K562 (cell line): ENCODE measurements at regions not wholly inside any gene's neighbourhood (a gene's known extent, or its start where the extent isn't known, plus 50 kb on each side); places are given as distances from the start of the nearest gene placed in this dataset.

ENCODE experiments used
- ATF7 ChIP-seq: fragments of 450-650 bp; IDR thresholded peaks from 2 replicates; pipeline ENCODE4 v1.7.1; 2014; ENCODE audit warnings: mild to moderate bottlenecking, moderate library complexity
- CBX8 ChIP-seq: fragments of 200-600 bp; sonication (generic); IDR thresholded peaks from 2 replicates; pipeline ENCODE4 v1.6.1; 2012; ENCODE audit warnings: borderline replicate concordance, mixed run types, low read depth, mild to moderate bottlenecking, moderate library complexity, mixed read lengths, low read length, control low read depth, inconsistent platforms; ENCODE audit not compliant: poor library complexity, severe bottlenecking; ENCODE audit errors: extremely low read depth
- CHCHD3 ChIP-seq: fragments of 250-450 bp; sonication (Bioruptor Pico); IDR thresholded peaks from 2 replicates; pipeline ENCODE4 v2.1.2; 2022; ENCODE audit warnings: mild to moderate bottlenecking
- DDX20 ChIP-seq: fragments of 450-650 bp; IDR thresholded peaks from 2 replicates; pipeline ENCODE4 v1.6.1; 2016; ENCODE audit warnings: missing genetic modification characterization, low read depth, mild to moderate bottlenecking, missing compliant biosample characterization, moderate library complexity
- DPF2 ChIP-seq: fragments of 450-650 bp; IDR thresholded peaks from 2 replicates; pipeline ENCODE4 v1.6.1; 2016
- ERF ChIP-seq: fragments of 450-650 bp; formaldehyde crosslinking; IDR thresholded peaks from 2 replicates; pipeline ENCODE4 v1.4.0; 2020; ENCODE audit warnings: mild to moderate bottlenecking, mixed read lengths
- GTF2E2 ChIP-seq: fragments of 200-800 bp; sonication (Bioruptor generic); IDR thresholded peaks from 2 replicates; pipeline ENCODE4 v1.6.1; 2016; ENCODE audit warnings: missing genetic modification characterization, missing compliant biosample characterization
- HCFC1 ChIP-seq: IDR thresholded peaks from 2 replicates; pipeline ENCODE4 v1.6.1; 2012; ENCODE audit warnings: low read depth, low read length, improper control_type of control experiment
- HEY1 ChIP-seq: fragments of 250-450 bp; sonication (Bioruptor Pico); IDR thresholded peaks from 2 replicates; pipeline ENCODE4 v1.5.0; 2020; ENCODE audit warnings: mild to moderate bottlenecking, moderate library complexity, borderline replicate concordance
- HNRNPK ChIP-seq: fragments of 200-400 bp; formaldehyde crosslinking; IDR thresholded peaks from one replicate; pipeline ENCODE4 v1.6.1; 2018; ENCODE audit warnings: mild to moderate bottlenecking, low read depth, low read length; ENCODE audit not compliant: poor library complexity, severe bottlenecking
- RBM25 ChIP-seq: fragments of 200-400 bp; formaldehyde crosslinking; IDR thresholded peaks from 2 replicates; pipeline ENCODE4 v1.6.1; 2018; ENCODE audit warnings: low read length, low read depth, moderate library complexity; ENCODE audit not compliant: severe bottlenecking
- RCOR1 ChIP-seq, 2 experiments: IDR thresholded peaks; 2 replicates each; pipeline ENCODE4 v1.6.1; 2012; ENCODE audit warnings: low read depth in 2 of 2, low read length in 2 of 2, borderline replicate concordance in 1 of 2, improper control_type of control experiment in 1 of 2
- SIRT6 ChIP-seq: IDR thresholded peaks from one replicate; pipeline ENCODE4 v1.6.1; 2012; ENCODE audit warnings: low read depth, mild to moderate bottlenecking, control low read depth, inconsistent platforms, low read length, moderate library complexity
- SOX6 ChIP-seq: fragments of 450-650 bp; IDR thresholded peaks from 2 replicates; pipeline ENCODE4 v1.6.1; 2014; ENCODE audit warnings: mild to moderate bottlenecking
- SREBF1 ChIP-seq: fragments of 150-350 bp; IDR thresholded peaks from 2 replicates; pipeline ENCODE4 v1.6.1; 2014; ENCODE audit warnings: antibody characterized with exemption, low read depth, low read length, borderline replicate concordance
- TAF1 ChIP-seq: IDR thresholded peaks from 2 replicates; pipeline ENCODE4 v1.6.1; 2011; ENCODE audit warnings: mild to moderate bottlenecking, low read length, moderate library complexity; ENCODE audit not compliant: insufficient read depth, control insufficient read depth, severe bottlenecking; ENCODE audit errors: extremely low read depth
- XRCC4 ChIP-seq: IDR thresholded peaks from one replicate; pipeline ENCODE4 v1.6.1; 2011; ENCODE audit not compliant: insufficient read depth, insufficient read length; ENCODE audit errors: extremely low read depth
- YBX1 ChIP-seq: fragments of 450-650 bp; IDR thresholded peaks from 2 replicates; pipeline ENCODE4 v1.7.1; 2016; ENCODE audit warnings: mild to moderate bottlenecking
- TF ChIP-seq, protein P1 (sequence below): fragments of 200-600 bp; sonication (generic); IDR thresholded peaks from one replicate; pipeline ENCODE4 v1.6.1; 2012; ENCODE audit warnings: mild to moderate bottlenecking, low read depth, low read length, inconsistent platforms

DNA sequence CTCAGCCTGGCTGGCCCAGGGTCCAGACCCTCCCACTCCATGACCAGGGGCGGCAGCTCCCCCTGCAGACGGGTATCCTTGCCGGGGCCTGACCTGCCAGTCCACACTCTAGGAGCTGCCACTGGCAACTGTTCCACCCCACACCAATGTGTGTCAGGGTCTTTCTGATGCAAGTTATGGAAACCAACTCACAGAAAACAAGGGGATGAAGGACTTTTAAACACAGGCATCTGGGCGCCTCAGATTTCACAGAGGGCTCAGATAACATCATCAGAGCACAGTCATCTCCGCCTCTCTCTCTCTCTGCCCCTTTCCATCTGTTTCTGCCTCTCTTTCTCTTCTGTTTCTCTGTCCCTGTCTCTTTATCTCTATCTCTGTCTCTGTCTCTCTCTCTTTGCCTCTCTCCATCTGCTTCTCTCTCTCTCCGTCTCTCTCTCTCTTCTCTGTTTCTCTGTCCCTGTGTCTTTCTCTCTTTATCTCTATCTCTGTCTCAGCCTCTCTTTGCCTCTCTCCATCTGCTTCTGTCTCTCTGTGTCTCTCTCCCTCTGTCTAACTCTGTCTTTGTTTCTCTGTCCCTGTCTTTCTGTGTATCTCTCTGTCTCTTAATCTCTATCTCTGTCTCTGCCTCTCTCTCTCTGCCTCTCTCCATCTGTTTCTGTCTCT, 67.4 kb upstream of the FBRSL1 start (continued):
- TF ChIP-seq, protein P1, sequence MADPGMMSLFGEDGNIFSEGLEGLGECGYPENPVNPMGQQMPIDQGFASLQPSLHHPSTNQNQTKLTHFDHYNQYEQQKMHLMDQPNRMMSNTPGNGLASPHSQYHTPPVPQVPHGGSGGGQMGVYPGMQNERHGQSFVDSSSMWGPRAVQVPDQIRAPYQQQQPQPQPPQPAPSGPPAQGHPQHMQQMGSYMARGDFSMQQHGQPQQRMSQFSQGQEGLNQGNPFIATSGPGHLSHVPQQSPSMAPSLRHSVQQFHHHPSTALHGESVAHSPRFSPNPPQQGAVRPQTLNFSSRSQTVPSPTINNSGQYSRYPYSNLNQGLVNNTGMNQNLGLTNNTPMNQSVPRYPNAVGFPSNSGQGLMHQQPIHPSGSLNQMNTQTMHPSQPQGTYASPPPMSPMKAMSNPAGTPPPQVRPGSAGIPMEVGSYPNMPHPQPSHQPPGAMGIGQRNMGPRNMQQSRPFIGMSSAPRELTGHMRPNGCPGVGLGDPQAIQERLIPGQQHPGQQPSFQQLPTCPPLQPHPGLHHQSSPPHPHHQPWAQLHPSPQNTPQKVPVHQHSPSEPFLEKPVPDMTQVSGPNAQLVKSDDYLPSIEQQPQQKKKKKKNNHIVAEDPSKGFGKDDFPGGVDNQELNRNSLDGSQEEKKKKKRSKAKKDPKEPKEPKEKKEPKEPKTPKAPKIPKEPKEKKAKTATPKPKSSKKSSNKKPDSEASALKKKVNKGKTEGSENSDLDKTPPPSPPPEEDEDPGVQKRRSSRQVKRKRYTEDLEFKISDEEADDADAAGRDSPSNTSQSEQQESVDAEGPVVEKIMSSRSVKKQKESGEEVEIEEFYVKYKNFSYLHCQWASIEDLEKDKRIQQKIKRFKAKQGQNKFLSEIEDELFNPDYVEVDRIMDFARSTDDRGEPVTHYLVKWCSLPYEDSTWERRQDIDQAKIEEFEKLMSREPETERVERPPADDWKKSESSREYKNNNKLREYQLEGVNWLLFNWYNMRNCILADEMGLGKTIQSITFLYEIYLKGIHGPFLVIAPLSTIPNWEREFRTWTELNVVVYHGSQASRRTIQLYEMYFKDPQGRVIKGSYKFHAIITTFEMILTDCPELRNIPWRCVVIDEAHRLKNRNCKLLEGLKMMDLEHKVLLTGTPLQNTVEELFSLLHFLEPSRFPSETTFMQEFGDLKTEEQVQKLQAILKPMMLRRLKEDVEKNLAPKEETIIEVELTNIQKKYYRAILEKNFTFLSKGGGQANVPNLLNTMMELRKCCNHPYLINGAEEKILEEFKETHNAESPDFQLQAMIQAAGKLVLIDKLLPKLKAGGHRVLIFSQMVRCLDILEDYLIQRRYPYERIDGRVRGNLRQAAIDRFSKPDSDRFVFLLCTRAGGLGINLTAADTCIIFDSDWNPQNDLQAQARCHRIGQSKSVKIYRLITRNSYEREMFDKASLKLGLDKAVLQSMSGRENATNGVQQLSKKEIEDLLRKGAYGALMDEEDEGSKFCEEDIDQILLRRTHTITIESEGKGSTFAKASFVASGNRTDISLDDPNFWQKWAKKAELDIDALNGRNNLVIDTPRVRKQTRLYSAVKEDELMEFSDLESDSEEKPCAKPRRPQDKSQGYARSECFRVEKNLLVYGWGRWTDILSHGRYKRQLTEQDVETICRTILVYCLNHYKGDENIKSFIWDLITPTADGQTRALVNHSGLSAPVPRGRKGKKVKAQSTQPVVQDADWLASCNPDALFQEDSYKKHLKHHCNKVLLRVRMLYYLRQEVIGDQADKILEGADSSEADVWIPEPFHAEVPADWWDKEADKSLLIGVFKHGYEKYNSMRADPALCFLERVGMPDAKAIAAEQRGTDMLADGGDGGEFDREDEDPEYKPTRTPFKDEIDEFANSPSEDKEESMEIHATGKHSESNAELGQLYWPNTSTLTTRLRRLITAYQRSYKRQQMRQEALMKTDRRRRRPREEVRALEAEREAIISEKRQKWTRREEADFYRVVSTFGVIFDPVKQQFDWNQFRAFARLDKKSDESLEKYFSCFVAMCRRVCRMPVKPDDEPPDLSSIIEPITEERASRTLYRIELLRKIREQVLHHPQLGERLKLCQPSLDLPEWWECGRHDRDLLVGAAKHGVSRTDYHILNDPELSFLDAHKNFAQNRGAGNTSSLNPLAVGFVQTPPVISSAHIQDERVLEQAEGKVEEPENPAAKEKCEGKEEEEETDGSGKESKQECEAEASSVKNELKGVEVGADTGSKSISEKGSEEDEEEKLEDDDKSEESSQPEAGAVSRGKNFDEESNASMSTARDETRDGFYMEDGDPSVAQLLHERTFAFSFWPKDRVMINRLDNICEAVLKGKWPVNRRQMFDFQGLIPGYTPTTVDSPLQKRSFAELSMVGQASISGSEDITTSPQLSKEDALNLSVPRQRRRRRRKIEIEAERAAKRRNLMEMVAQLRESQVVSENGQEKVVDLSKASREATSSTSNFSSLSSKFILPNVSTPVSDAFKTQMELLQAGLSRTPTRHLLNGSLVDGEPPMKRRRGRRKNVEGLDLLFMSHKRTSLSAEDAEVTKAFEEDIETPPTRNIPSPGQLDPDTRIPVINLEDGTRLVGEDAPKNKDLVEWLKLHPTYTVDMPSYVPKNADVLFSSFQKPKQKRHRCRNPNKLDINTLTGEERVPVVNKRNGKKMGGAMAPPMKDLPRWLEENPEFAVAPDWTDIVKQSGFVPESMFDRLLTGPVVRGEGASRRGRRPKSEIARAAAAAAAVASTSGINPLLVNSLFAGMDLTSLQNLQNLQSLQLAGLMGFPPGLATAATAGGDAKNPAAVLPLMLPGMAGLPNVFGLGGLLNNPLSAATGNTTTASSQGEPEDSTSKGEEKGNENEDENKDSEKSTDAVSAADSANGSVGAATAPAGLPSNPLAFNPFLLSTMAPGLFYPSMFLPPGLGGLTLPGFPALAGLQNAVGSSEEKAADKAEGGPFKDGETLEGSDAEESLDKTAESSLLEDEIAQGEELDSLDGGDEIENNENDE, result no peak
- no peak for TF ChIP-seq RBM25
- peak; percentile 82 for TF ChIP-seq SOX6
- peak; percentile 83 for TF ChIP-seq DPF2
- no peak for TF ChIP-seq CBX8
- TF ChIP-seq HCFC1, result no peak
- peak in 1 of 2 experiments; percentile 49; a peak in 1 of 4 replicates for TF ChIP-seq RCOR1 (IDR thresholded peaks at IDR 0.05; ENCODE audit: borderline replicate concordance in 1 of 2, low read depth in 2 of 2, low read length in 2 of 2)
- no peak for TF ChIP-seq SIRT6
- TF ChIP-seq ATF7, result peak; percentile 80
- TF ChIP-seq SREBF1, result no peak
- TF ChIP-seq DDX20 (tag), result no peak
- no peak for TF ChIP-seq YBX1
- no peak for TF ChIP-seq HEY1
- no peak for TF ChIP-seq GTF2E2 (tag)
- no peak for TF ChIP-seq TAF1
- TF ChIP-seq XRCC4, result no peak
- TF ChIP-seq CHCHD3, result no peak
- no peak for TF ChIP-seq ERF (CRISPR knock-in tag)
- TF ChIP-seq HNRNPK, result no peak
